ENCODE measurements at regions not wholly inside any gene's neighbourhood (a gene's known extent, or its start where the extent isn't known, plus 50 kb on each side); places are given as distances from the start of the nearest gene placed in this dataset.
"Not testable (repeated sequence)": the region's sequence is repeated elsewhere in the genome, so short reads cannot be mapped to it uniquely, and the experiment has no call there.

GRCh38 chr22:22368516-22368915 lies 123.9 kb downstream of the VPREB1 start:
- TF ChIP-seq CTCF (IDR thresholded peaks at IDR 0.05; ENCODE audit: low read length, missing control alignments), result no peak
- no peak for DNase-seq (ENCODE audit: low read depth)
- H3K4me3 ChIP-seq (replicated peaks; ENCODE audit: low read depth, low read length), result no peak overlapping the region

GRCh38 chr22:22369219-22369963 lies 124.8 kb downstream of the VPREB1 start:
- not testable (repeated sequence) for H3K4me3 ChIP-seq (replicated peaks; ENCODE audit: low read depth, low read length); DNase-seq (ENCODE audit: low read depth)

DNA sequence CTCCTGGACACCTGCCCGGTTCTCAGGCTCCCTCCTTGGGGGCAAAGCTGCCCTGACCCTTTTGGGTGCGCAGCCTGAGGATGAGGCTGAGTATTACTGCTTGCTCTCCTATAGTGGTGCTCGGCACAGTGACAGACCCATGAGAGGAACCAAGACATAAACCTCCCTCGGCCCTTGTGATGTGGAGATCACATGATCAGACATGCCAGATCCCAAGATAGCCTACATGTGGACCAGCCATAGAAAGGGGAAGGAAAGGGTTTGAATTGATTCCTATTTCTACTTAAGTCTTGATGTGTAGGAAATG lies 125.3 kb downstream of the VPREB1 start:
- no peak overlapping the region for H3K4me3 ChIP-seq (replicated peaks; ENCODE audit: low read depth, low read length)
- no peak for TF ChIP-seq CTCF (IDR thresholded peaks at IDR 0.05; ENCODE audit: low read length, missing control alignments)
- no peak for DNase-seq (ENCODE audit: low read depth)

GRCh38 chr22:22371031-22371541 lies 126.5 kb downstream of the VPREB1 start:
- no peak for DNase-seq (ENCODE audit: low read depth)
- TF ChIP-seq CTCF (IDR thresholded peaks at IDR 0.05; ENCODE audit: low read length, missing control alignments), result peak; percentile 7
- H3K4me3 ChIP-seq (replicated peaks; ENCODE audit: low read depth, low read length), result no peak overlapping the region

- DNase-seq (ENCODE audit: low read depth), result no peak
- no peak overlapping the region for H3K4me3 ChIP-seq (replicated peaks; ENCODE audit: low read depth, low read length)
- no peak for TF ChIP-seq CTCF (IDR thresholded peaks at IDR 0.05; ENCODE audit: low read length, missing control alignments)
Observed at GRCh38 chr22:22372086-22372485, 127.5 kb downstream of the VPREB1 start.

- no peak for DNase-seq (ENCODE audit: low read depth)
- no peak overlapping the region for H3K4me3 ChIP-seq (replicated peaks; ENCODE audit: low read depth, low read length)
- TF ChIP-seq CTCF (IDR thresholded peaks at IDR 0.05; ENCODE audit: low read length, missing control alignments), result no peak
Observed at GRCh38 chr22:22374163-22374562, 129.6 kb downstream of the VPREB1 start.

GRCh38 chr22:22374579-22374978 lies 130.0 kb downstream of the VPREB1 start:
- DNase-seq (ENCODE audit: low read depth), result no peak
- no peak for TF ChIP-seq CTCF (IDR thresholded peaks at IDR 0.05; ENCODE audit: low read length, missing control alignments)
- H3K4me3 ChIP-seq (replicated peaks; ENCODE audit: low read depth, low read length), result no peak overlapping the region
